HG03095 (cell line): ENCODE measurements at regions not wholly inside any gene's neighbourhood (a gene's known extent, or its start where the extent isn't known, plus 50 kb on each side); places are given as distances from the start of the nearest gene placed in this dataset.
"Not testable (repeated sequence)": the region's sequence is repeated elsewhere in the genome, so short reads cannot be mapped to it uniquely, and the experiment has no call there.

Source experiments
- ATAC-seq: cut with Tn5 transposase; IDR thresholded peaks from one replicate; pipeline ENCODE4 v1.9.1; 2021; ENCODE audit warnings: moderate library complexity; ENCODE audit not compliant: unreplicated experiment

DNA sequence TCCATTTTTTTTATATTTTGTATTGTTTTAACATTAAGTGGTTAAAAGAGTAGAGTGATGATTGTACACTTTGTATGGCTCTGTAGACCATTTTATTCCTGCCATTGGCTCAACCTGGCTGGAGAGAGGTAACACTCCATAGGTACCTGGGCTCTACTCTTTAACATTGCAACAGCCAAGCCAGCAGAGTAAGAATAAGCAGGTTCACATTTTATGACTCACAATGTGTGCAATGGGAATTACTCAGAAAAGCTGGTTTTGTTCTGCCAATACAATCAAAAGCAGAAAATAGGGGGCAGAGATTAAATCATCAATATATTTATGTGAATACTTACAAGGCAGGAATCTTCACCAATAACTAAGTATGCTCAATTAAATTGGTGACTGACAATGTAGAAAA, 1324.0 kb downstream of the AMY1C start:
- ATAC-seq, result no peak

DNA sequence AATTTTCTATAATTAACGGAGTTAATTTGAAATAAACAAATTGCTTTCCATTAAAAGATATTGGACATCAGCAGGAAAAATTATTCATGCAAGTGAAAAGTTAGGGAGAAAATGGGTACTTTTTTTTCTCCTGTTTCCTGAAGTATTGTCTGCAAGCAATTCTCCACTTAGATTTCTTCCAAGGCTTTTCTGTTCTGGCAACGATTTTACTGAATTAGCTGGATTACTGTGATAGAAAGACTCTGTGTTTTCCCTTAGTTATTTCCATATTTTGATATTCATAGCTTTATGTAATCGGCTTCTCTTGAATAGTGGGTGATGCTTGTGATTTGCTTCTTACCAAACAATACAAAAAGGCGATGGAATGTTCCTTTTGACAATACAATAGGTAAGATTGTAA, 1333.9 kb downstream of the AMY1C start:
- ATAC-seq, result no peak

DNA sequence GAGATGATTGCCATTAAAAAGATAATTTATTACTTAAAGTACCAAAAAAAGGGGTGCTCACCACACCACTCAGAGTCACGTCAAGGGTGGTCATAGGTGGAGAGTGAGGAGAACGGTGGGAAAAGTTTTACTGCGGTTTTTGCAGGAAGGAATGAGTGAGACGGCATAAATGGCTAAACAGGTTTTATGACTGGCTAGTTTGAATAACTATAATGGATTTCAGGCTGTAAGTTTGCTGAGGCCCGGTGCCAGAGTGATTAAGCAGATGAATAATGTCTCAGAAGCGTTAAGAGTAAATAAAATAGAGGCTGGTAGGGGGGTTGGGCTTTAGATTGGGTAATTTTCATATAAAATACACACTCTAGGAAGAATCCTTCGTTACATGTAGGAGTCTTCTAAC, 1337.8 kb downstream of the AMY1C start:
- ATAC-seq, result no peak

DNA sequence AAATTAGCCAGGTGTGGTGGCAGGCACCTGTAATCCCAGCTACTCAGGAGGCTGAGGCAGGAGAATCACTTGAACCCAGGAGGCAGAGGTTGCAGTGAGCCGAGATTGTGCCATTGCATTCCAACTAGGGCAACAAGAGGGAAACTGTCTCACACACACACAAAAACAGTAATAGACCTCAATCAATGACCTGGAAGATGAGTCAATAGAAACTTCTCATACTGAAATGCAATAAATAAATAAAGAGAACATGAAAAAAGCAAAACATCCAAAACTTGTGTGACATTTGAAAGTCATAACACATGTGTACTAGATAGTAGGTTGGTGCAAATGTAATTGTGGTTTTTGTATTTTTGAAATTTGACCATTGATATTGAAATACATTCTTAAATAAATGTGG, 1338.5 kb downstream of the AMY1C start:
- no peak for ATAC-seq

DNA sequence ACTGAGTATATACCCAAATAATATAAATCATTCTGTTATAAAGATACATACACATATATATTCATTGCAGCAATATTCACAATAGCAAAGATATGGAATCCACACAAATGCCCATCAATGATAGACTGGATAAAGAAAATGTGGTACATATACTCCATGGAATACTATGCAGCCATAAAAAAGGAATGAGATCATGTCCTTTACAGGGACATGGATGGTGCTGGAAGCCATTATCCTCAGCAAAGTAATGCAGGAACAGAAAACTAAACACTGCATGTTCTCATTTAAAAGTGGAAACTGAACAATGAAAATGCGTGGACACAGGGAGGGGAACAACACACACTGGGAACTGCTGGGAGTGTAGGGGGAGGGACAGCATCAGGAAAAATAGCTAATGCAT, 1344.2 kb downstream of the AMY1C start:
- ATAC-seq, result not testable (repeated sequence)

DNA sequence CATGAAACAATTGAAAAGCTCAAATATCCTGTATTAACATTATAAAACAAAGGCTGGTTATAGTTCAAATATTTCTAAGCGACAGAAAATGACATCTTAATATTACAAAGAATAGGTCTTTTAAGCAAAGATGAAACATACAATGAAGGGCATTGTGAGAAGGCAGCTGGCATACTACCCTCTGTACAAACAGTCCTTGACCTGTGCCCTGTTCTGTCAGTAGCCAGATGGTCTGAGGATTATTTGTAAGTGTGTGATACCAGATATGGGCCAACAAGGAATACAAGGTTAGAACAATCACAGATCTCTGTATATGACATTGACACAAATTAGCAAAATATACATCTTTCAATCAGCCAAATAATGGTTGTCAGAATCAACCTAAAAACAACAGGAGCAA, 1350.4 kb downstream of the AMY1C start:
- no peak for ATAC-seq

DNA sequence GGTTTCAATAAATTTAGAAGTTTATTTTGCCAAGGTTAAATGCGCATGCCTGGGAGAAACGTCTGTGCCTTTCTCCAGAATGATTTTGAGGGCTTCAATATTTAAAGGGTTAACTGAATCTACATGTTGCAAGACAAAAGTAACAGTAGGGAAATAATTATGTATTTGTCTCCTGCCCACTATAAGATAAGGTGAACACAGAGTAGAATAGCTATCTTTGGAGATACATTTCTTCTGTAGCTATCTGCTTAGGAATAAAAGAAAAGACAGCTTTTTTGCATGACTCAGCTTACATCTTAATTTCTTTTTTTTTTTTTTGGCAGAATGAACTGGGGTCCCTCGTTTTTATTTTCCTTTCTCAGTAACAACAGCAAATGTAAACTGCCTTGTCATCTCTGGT, 1351.6 kb downstream of the AMY1C start:
- ATAC-seq, result no peak

DNA sequence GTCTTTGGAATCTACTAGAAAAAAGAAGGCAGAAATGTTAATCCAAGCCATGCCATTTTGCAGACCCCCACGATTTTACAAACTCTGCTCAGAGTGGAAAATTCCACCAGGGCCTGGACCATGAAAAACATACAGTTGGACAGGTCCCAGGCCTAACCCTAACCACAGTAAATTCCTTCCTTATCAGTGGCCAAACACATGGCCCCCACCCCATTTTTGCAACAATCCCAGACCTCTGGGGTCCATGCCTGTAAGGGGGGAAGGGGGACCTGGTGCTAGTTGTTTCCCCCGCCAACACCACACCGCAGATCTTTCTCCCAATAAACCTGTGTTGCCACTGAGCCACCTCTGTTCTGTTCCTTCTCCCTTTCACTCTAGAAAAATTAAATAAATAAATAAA, 1352.7 kb downstream of the AMY1C start:
- no peak for ATAC-seq

DNA sequence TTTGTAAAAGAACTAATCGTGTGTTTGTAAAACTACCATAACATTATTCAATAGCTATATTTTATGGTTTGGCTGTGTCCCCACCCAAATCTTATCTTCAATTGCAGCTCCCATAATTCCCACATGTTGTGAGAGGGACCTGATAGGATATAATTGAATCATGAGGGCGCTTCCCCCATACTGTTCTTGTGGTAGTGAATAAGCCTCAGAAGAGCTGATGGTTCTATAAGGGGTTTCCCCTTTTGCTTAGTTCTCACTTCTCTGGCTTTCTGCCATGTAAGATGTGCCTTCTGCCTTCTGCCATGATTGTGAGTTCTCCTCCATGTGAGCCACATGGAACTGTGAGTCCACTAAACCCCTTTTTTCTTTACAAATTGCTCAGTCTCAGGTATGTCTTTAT, 1372.3 kb downstream of the AMY1C start:
- no peak for ATAC-seq

DNA sequence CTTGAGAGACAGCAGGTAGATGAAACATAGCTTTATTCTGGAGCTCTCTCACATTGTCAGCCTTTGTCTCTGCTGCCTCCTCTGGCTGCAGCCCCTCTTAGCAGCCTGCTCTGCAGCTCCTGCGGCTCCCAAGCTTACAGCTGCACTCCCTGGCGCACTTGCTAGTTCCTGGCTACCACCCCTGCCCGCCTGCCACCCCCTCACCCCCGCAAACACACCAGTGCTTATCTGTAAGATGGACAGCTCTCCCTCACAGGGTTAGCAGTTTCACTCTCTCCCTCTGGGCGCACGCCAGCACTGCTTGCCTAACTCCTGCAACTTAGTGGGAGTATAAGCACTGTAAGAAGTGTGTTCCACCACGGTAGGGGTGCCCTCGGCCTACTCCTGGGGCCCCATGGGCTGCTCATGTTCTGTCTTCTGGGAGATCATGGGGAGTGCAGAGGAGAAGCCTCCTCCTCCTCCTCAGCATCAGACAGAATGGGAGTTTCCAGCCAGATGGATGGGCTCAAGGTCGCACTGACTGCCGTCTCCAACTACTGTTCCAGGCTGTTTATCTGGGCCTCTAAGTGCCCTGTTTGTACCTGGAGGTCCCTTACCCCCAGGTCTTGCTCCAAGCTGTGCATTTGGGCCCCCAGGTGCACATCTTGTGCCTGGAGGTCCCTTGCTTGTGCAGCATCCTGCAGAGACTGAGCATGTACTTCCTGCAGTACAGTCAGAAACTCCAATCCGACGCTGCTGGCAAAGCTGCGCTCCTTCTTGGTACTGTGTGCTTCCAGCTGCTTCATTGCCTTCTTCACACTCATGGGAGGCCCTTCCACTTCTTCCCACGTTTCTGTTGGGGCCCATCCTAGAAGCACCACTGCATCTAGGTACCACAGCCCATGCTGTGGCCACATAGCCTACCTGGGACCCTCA, 1388.1 kb downstream of the AMY1C start:
- no peak for ATAC-seq

DNA sequence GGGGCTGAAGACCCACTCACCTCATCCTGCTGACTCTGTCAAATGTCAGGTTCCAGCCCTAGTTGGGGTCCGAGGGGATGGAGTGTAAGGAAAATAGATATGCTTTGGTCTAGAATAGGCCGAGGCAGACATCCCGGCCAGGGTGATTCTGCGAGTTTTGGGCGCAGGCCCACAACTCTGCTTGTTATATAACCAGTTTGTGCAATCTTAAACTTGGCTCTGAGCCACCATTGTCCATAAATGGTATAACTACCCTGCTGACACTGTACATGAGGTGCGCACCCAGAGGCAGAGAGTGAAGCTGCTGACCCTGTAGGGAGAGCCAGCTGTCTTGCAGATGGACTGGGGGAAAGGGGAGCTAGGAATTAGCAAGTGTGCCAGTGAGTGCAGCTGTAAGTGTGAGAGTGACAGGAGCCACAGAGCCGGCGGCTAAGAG, 1388.8 kb downstream of the AMY1C start:
- no peak for ATAC-seq

DNA sequence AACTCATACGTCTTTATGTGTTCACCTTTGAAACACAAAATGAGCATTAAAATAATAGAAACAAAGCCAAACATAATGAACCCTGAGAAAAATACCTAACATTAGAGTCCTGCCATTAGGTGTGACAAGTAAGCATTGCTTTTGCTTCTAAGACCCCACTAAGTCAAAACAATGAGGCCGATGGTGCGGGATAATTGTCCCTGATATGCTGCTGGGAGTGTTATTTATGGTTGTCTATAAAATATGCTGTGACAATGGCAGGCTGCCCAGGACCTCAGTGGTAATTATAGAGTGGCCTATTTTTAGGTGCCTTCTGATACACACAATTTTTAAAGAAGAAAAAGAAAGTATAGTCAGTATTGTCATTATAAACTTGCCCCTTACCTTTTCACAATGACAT, 1423.1 kb downstream of the AMY1C start:
- ATAC-seq, result no peak

DNA sequence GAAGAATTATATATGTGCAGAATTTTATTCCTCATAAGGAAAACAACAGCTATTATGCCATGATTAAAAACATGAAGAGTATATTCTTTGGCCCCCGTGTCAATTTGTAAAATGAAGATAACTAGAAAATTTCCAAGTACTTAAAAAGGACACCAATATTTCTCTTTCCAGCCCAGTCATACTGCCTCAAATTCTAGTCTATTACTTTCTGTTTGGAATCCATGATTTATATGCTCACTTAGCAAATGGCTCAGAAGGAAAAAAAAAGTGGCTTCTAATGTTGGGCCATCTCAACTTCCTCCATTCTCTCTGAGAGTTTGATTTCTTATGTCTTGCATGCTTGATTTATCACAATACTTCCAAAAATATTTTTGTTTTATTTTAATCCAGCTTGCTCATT, 1431.1 kb downstream of the AMY1C start:
- ATAC-seq, result no peak

DNA sequence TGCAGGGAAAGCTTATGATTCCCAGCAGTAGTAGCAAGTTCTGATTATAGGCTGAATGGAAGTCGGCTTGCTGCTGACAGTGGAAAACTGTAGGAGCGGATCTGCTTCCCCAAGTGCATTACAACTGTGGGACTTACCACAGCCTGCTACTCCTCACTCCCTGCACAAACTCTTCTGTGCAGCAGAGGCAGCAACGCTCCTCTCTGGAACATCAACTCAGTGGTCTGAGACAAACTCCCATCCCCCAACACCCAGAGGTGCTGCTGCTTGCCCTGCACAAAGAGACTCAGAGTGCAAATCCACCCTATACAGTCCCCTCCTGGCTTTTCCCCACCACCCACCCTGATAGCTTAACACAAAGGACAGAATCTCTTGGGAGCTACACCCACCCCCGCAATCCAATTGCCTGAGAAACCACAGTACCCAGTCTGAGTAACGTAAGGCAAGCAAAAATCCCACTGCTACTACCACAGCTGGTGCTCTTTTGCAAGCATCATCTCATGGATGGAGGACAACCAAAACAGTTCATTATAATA, 1455.2 kb downstream of the AMY1C start:
- no peak for ATAC-seq

DNA sequence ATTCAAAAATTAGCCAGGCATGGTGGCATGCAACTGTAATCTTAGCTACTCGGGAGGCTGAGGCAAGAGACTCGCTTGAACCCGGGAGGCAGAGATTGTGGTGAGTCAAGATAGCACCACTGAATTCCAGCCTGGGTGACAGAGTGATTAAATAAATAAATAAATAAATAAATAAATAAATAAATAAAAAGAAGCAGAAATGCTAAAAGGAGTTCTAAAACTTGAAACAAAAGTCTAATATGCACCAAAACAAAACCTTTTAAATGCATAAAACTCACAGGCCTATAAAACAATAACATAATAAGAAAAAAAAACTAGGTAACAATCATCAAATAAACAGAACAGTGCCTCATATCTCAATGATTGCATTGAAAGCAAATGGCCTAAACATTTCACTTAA, 1458.9 kb downstream of the AMY1C start:
- no peak for ATAC-seq

DNA sequence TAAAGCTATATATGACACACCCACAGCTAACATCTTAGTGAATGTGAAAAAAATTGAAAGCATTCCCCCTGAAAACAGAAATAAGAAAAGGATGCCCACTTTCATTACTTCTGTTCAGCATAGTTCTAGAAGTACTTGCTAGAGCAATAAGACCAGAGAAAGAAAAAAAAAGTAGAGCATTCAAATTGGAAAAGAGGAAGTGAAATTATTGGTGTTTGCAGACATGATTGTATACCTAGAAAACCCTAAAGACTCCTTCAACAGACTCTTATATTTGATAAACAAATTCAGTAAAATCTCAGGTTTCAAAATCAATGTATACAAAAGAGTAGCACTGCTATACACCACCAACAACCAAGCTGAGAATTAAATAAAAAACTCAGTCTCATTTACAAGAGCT, 1461.0 kb downstream of the AMY1C start:
- no peak for ATAC-seq

DNA sequence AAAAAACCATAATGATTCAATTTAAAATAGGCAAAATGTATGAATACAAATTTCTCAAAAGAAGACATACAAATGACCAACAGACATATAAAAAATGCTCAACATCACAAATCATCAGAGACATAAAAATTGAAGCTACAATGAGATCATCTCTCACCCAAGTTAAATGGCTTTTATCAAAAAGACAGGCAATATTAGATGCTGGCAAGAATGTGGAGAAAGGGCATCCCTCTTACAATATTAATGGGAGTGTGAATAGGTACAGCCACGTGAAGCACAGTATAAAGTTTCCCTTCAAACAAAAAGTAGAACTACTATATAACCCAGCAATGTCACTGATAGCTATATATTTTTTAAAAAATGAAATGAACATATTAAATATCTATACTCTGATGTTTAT, 1481.7 kb downstream of the AMY1C start:
- ATAC-seq, result no peak

DNA sequence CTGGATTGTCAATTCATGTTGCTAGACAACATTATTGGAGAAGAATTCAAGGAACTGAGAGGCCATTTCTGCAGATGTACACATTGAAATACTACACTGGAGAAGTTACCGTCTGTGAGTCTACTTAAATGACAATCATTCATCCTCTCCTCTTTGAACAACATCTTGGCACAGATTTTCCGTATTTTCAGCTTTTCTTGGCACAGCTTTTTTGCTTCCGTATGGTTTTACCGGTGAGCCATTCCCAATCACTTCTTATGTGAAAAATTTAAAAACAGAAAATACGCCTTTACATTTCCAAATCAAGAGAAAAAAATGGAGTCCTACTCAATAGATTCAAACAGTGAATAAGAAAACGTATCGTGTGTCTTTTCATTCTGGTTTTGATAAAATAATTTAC, 1493.7 kb downstream of the AMY1C start:
- no peak for ATAC-seq

DNA sequence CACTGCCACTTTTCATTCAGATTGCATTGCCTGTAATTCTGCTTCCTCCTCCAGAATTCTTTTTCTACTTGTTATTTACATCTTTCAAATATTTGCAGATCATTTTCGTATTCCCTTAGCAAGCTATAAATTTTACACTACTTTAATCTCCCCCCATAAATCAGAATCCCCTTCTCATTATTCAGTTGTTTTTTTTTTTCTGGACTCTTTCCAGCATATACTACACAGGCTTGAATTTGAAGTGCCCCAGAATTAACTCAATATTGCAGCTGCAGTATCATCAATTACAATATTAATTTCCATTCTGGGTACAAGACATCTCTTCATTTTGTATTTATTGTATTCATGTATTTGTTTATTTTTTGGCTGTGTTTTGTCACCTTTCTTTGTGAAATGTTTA, 1494.3 kb downstream of the AMY1C start:
- ATAC-seq, result no peak

DNA sequence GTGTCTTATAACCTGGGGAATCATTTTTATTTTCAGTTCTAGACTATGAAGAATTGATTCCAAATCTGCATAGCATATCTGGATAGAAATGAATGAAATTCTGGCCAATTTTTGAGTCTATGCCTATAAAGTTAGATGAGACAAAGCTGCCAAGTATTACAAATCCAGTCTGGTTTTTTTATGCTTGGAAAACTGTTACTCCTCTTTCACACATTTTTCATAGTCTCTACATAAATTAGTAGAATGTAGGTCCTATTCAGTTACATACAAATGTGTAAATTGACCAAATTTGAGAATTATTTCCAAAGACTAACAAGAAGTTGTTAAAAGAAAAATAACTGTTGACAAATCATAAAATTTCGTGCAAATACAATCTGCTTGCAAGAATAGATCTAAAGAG, 1505.2 kb downstream of the AMY1C start:
- no peak for ATAC-seq

DNA sequence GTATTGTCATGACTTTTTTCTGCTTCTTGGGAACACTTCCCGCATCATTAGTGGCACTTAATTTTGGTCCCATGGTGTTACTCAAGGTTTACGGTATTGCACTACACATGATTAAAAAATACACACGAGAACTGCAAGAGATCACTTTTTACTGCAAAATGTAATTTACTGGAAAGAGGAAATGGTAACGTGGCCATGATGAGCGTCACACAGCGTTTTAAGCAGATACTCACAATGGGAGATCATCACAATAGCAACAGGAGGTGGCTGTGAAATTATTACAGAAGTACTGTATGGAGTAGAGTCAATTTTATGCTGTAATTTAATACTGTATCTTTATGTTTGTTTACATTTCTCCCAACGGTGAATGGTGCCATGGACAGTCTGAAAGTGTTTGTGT, 1510.3 kb downstream of the AMY1C start:
- no peak for ATAC-seq

DNA sequence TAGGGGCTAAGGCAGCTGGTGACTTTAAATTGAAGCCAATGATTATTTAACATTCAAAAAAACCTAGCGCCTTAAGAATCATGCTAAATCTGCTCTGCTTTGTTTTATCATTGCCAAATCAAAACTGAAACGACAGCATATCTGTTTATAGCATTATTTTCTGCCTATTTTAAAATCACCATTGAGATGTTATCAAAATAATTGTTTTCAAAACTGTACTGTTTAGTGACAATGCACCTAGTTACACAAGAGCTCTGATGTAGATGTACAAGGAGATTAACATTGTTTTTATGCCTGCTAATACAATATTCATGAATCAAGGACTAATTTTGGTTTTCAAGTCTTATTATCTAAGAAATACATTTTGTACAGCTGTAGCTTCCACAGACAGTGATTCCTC, 1521.3 kb downstream of the AMY1C start:
- ATAC-seq, result no peak

DNA sequence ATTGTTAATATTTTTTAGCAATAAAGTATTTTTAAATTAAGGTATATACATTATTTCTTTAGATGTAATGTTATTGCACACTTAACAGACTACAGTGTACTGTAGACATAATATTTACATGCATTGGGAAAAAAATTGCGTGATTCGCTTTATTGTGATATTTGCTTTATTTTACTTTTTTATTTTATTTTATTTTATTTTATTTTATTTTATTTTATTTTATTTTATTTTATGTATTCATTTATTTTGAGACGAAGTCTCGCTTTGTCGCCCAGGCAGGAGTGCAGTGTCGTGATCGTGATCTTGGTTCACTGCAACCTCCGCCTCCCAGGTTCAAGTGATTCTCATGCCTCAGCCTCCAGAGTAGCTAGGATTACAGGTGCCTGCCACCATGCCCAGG, 1522.7 kb downstream of the AMY1C start:
- ATAC-seq, result not testable (repeated sequence)
